Stomach (tissue), 4 donors: ENCODE measurements at regions not wholly inside any gene's neighbourhood (a gene's known extent, or its start where the extent isn't known, plus 50 kb on each side); places are given as distances from the start of the nearest gene placed in this dataset.

ENCODE experiments used
- CTCF ChIP-seq, 7 experiments: fragments of 450-650 bp in 4 of 7; fragments of 200-600 bp in 3 of 7; sonication (generic) in 3 of 7; IDR thresholded peaks; one replicate each; pipeline ENCODE4 v1.5.1; 2016 to 2019; ENCODE audit warnings: antibody characterized with exemption in 7 of 7, control low read depth in 2 of 7, mild to moderate bottlenecking in 1 of 7
- POLR2A ChIP-seq, 4 donors: fragments of 450-650 bp; IDR thresholded peaks; one replicate each; pipeline ENCODE4 v1.6.1; 2016; ENCODE audit warnings: antibody characterized with exemption in 4 of 4, control low read depth in 2 of 4, mild to moderate bottlenecking in 1 of 4, moderate library complexity in 1 of 4
- POLR2AphosphoS5 ChIP-seq, 3 donors: sonication (generic); formaldehyde crosslinking; IDR thresholded peaks; one replicate each; pipeline ENCODE4 v1.6.1; 2016; ENCODE audit warnings: antibody characterized with exemption in 3 of 3

DNA sequence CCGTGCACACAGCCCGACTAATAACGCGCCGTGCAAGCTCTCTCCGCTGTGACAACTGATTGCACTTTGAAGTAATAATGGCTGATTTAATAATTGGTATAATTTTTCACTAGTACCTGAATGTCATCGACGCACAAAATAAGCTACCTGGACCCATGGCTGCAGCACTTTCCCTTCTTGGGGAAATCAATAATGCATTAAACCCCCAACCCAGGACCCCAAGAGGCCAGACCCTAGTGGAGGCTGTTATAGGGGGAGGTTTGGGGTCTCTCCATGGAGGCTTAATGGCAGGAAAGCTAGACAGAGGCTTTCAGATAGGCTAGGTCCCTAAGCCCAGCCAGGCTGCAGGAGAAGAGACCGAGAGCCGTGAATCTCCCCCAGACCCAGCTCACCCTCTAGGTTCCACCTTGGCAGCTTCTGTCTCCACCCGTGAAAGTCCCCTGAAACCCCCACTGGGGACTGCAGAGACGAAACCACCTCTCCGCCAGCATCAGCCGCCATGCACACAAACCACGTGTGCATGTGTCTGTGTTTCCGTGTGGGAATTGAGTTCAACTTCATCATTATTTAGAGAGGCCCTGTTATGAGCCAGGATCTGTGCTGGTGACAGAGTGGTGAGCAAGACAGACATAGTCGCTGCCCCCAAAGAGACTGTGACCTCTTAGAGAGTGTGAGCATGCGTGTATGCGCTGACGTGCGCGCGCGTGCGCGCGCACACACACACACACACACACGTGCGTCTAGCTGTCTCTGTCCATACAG lies 168.6 kb upstream of the MVB12B start:
- no peak for TF ChIP-seq POLR2A (IDR thresholded peaks at IDR 0.05)
- TF ChIP-seq CTCF (IDR thresholded peaks at IDR 0.05), result no peak
- no peak for TF ChIP-seq POLR2AphosphoS5 (IDR thresholded peaks at IDR 0.05)
